Liver (tissue), 3 donors: ENCODE measurements at regions not wholly inside any gene's neighbourhood (a gene's known extent, or its start where the extent isn't known, plus 50 kb on each side); places are given as distances from the start of the nearest gene placed in this dataset.

ENCODE experiments used
- ATF3 ChIP-seq: IDR thresholded peaks from 2 replicates; pipeline ENCODE4 v1.6.1; 2016; ENCODE audit warnings: antibody characterized with exemption
- FOXA1 ChIP-seq: IDR thresholded peaks from 2 replicates; pipeline ENCODE4 v1.6.1; 2016; ENCODE audit warnings: antibody characterized with exemption
- FOXA2 ChIP-seq: IDR thresholded peaks from 2 replicates; pipeline ENCODE4 v1.6.1; 2016; ENCODE audit warnings: antibody characterized with exemption
- GABPA ChIP-seq, 2 donors: IDR thresholded peaks in 1 of 2; conservative IDR thresholded peaks in 1 of 2; 2 replicates each; pipeline ENCODE4 v1.6.1; 2016; ENCODE audit warnings: antibody characterized with exemption in 2 of 2, mild to moderate bottlenecking in 1 of 2, moderate library complexity in 1 of 2
- JUND ChIP-seq, 2 donors: IDR thresholded peaks; 2 replicates each; pipeline ENCODE4 v1.6.1; 2016; ENCODE audit warnings: antibody characterized with exemption in 2 of 2
- MAX ChIP-seq: IDR thresholded peaks from 2 replicates; pipeline ENCODE4 v1.6.1; 2016; ENCODE audit warnings: antibody characterized with exemption
- RAD21 ChIP-seq, 2 donors: IDR thresholded peaks; 2 replicates each; pipeline ENCODE4 v1.6.1; 2016; ENCODE audit warnings: antibody characterized with exemption in 2 of 2, mild to moderate bottlenecking in 2 of 2
- TAF1 ChIP-seq: conservative IDR thresholded peaks from 2 replicates; pipeline ENCODE4 v1.6.1; 2016; ENCODE audit warnings: antibody characterized with exemption, mild to moderate bottlenecking
- YY1 ChIP-seq: IDR thresholded peaks from 2 replicates; pipeline ENCODE4 v1.6.1; 2016; ENCODE audit warnings: antibody characterized with exemption, mild to moderate bottlenecking
- ZBTB33 ChIP-seq: IDR thresholded peaks from 2 replicates; pipeline ENCODE4 v1.6.1; 2016; ENCODE audit warnings: antibody characterized with exemption
- TF ChIP-seq, protein P1 (sequence below): fragments of 150-350 bp; IDR thresholded peaks from 2 replicates; pipeline ENCODE4 v1.5.1; 2017; ENCODE audit warnings: improper control_type of control experiment, low read depth, low read length; ENCODE audit not compliant: missing input control
- TF ChIP-seq, protein P2 (sequence below): IDR thresholded peaks from 2 replicates; pipeline ENCODE4 v1.6.1; 2016; ENCODE audit warnings: antibody characterized with exemption, mild to moderate bottlenecking
- donor health status: healthy.
- donor health status: healthy.

- TF ChIP-seq, protein P1, sequence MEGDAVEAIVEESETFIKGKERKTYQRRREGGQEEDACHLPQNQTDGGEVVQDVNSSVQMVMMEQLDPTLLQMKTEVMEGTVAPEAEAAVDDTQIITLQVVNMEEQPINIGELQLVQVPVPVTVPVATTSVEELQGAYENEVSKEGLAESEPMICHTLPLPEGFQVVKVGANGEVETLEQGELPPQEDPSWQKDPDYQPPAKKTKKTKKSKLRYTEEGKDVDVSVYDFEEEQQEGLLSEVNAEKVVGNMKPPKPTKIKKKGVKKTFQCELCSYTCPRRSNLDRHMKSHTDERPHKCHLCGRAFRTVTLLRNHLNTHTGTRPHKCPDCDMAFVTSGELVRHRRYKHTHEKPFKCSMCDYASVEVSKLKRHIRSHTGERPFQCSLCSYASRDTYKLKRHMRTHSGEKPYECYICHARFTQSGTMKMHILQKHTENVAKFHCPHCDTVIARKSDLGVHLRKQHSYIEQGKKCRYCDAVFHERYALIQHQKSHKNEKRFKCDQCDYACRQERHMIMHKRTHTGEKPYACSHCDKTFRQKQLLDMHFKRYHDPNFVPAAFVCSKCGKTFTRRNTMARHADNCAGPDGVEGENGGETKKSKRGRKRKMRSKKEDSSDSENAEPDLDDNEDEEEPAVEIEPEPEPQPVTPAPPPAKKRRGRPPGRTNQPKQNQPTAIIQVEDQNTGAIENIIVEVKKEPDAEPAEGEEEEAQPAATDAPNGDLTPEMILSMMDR = no peak
- TF ChIP-seq GABPA (IDR thresholded peaks at IDR 0.05 in 1 of 2, conservative IDR thresholded peaks at IDR 0.05 in 1 of 2) (no peak), TAF1 (no peak), ATF3 (no peak), RAD21 (IDR thresholded peaks at IDR 0.05) (no peak), JUND (IDR thresholded peaks at IDR 0.05) (no peak), MAX (no peak), YY1 (no peak), ZBTB33 (no peak), FOXA2 (no peak), FOXA1 (no peak)
- TF ChIP-seq, protein P2, sequence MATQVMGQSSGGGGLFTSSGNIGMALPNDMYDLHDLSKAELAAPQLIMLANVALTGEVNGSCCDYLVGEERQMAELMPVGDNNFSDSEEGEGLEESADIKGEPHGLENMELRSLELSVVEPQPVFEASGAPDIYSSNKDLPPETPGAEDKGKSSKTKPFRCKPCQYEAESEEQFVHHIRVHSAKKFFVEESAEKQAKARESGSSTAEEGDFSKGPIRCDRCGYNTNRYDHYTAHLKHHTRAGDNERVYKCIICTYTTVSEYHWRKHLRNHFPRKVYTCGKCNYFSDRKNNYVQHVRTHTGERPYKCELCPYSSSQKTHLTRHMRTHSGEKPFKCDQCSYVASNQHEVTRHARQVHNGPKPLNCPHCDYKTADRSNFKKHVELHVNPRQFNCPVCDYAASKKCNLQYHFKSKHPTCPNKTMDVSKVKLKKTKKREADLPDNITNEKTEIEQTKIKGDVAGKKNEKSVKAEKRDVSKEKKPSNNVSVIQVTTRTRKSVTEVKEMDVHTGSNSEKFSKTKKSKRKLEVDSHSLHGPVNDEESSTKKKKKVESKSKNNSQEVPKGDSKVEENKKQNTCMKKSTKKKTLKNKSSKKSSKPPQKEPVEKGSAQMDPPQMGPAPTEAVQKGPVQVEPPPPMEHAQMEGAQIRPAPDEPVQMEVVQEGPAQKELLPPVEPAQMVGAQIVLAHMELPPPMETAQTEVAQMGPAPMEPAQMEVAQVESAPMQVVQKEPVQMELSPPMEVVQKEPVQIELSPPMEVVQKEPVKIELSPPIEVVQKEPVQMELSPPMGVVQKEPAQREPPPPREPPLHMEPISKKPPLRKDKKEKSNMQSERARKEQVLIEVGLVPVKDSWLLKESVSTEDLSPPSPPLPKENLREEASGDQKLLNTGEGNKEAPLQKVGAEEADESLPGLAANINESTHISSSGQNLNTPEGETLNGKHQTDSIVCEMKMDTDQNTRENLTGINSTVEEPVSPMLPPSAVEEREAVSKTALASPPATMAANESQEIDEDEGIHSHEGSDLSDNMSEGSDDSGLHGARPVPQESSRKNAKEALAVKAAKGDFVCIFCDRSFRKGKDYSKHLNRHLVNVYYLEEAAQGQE = no peak
Measured at GRCh38 chr15:99452010-99452409, 113.8 kb upstream of the MEF2A start.
